ENCODE measurements at regions not wholly inside any gene's neighbourhood (a gene's known extent, or its start where the extent isn't known, plus 50 kb on each side); places are given as distances from the start of the nearest gene placed in this dataset.

- intact Hi-C loops (cut with DNase I) = no loop called here
- no peak for TF ChIP-seq CTCF (IDR thresholded peaks at IDR 0.05)
- no peak for TF ChIP-seq POLR2AphosphoS5 (IDR thresholded peaks at IDR 0.05)
- no peak for TF ChIP-seq POLR2A (IDR thresholded peaks at IDR 0.05)
- TF ChIP-seq EP300 (IDR thresholded peaks at IDR 0.05) = no peak
- 62 to 86% methylated on average over 2 of the region's 2 CpGs for WGBS, 2 donors
Observed at GRCh38 chr18:70617020-70617763, 328.3 kb downstream of the SOCS6 start.

DNA sequence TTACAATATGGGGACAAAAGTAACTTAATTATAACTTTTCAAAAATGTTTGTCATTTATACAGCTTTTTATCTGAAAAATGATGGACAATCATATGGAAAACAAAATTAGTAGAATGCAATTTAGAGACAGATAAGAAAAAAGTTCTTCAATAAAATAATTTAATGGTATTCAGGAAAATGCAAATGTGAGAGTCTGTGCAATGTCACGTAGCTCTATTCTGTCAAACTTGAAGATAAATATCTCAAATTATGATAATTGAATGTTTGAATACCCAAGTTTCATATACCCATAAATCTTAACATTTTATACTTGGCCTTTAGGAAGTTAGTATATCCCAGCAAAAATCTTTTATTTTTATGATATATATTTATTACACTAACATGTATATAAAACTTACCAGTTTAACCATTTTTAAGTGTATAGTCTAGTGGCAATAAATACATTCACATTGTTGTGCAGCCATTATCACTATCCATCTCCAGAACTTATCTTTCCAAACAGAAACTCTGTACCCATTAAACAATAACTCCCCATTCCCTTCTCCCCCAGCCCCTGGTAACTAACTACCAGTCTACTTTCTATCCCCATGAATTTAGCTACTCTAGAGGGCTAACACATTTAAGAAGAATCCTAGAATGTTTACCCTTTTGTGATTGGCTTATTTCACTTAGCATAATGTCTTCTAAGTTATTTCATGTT is 311.5 kb downstream of the SOCS6 start:
- no peak for DNase-seq
- H3K4me1 ChIP-seq = no peaks in the 10 kb centered on the region
- WGBS, 2 donors = 48 to 76% methylated on average over 1 of the region's 1 CpG
- H3K4me3 ChIP-seq = no peak overlapping the region
- intact Hi-C loops (cut with DNase I) = no loop called here
- H3K27me3 ChIP-seq = no peaks in the 10 kb centered on the region
- no peaks in the 10 kb centered on the region for H3K36me3 ChIP-seq
- H3K27ac ChIP-seq = no peak overlapping the region
- no peak for TF ChIP-seq POLR2A (IDR thresholded peaks at IDR 0.05)
- TF ChIP-seq POLR2AphosphoS5 (IDR thresholded peaks at IDR 0.05) = no peak
- TF ChIP-seq EP300 (IDR thresholded peaks at IDR 0.05) = no peak
- no peak for TF ChIP-seq CTCF (IDR thresholded peaks at IDR 0.05)
- H3K9me3 ChIP-seq = no peaks in the 10 kb centered on the region

More at GRCh38 chr18:70617020-70617763, 328.3 kb downstream of the SOCS6 start:
- Histone ChIP-seq H3K4me3 (no peak overlapping the region), H3K9me3 (no peaks in the 10 kb centered on the region), H3K27me3 (no peaks in the 10 kb centered on the region), H3K4me1 (no peaks in the 10 kb centered on the region), H3K36me3 (no peaks in the 10 kb centered on the region), H3K27ac (no peak overlapping the region)
- no peak for DNase-seq

GRCh38 chr18:70598406-70598805 is 309.6 kb downstream of the SOCS6 start:
- no peak overlapping the region for H3K27ac ChIP-seq
- intact Hi-C loops (cut with DNase I) = no loop called here
- H3K4me3 ChIP-seq = no peak overlapping the region
- H3K36me3 ChIP-seq = no peaks in the 10 kb centered on the region
- no peak for DNase-seq
- no peaks in the 10 kb centered on the region for H3K27me3 ChIP-seq
- H3K4me1 ChIP-seq = no peaks in the 10 kb centered on the region
- no peaks in the 10 kb centered on the region for H3K9me3 ChIP-seq
- TF ChIP-seq POLR2AphosphoS5 (IDR thresholded peaks at IDR 0.05) (no peak), EP300 (IDR thresholded peaks at IDR 0.05) (no peak), POLR2A (IDR thresholded peaks at IDR 0.05) (no peak), CTCF (IDR thresholded peaks at IDR 0.05) (no peak)

DNA sequence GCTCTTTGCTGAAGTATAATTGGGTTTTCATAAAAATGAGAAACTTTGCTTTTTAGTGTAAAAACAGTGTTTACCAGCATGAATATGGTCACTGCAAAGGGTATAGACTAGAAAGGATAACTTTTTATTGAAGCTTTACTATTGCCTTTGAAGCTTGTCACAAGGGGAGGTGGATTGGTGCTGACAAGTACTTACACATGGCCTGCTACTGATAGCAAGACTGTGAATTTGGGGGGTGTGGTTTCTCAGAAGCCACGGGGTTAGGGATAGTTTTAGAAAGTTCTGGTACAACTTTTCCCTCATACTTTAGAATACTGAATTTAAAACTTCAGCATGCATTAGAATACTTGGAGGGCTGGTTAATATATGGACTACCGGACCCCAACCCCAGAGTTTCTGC is 294.1 kb downstream of the SOCS6 start:
- Histone ChIP-seq H3K27ac (no peak overlapping the region), H3K27me3 (no peaks in the 10 kb centered on the region), H3K9me3 (no peaks in the 10 kb centered on the region), H3K4me1 (no peaks in the 10 kb centered on the region), H3K36me3 (no peaks in the 10 kb centered on the region), H3K4me3 (no peak overlapping the region)
- TF ChIP-seq CTCF (IDR thresholded peaks at IDR 0.05) (no peak), POLR2A (IDR thresholded peaks at IDR 0.05) (no peak), POLR2AphosphoS5 (IDR thresholded peaks at IDR 0.05) (no peak)
- no peak for DNase-seq
- intact Hi-C loops (cut with DNase I) = no loop called here
- 61 to 74% methylated on average over 2 of the region's 2 CpGs for WGBS, 2 donors
